GM23338 (cell line): ENCODE measurements at regions not wholly inside any gene's neighbourhood (a gene's known extent, or its start where the extent isn't known, plus 50 kb on each side); places are given as distances from the start of the nearest gene placed in this dataset.

Experiments used
- CREB1 ChIP-seq: fragments of 250-450 bp; sonication (Bioruptor Pico); IDR thresholded peaks from 2 replicates; pipeline ENCODE4 v1.5.0; 2020; ENCODE audit warnings: low read depth, mild to moderate bottlenecking, moderate library complexity
- EZH2 ChIP-seq: fragments of 200-600 bp; sonication (generic); IDR thresholded peaks from one replicate; pipeline ENCODE4 v1.8.0; 2017; ENCODE audit warnings: antibody characterized with exemption, mild to moderate bottlenecking, low read depth; ENCODE audit not compliant: unreplicated experiment
- EZH2phosphoT487 ChIP-seq: fragments of 200-600 bp; sonication (generic); IDR thresholded peaks from one replicate; pipeline ENCODE4 v1.8.1; 2018; ENCODE audit warnings: antibody characterized with exemption; ENCODE audit not compliant: unreplicated experiment
- JUNB ChIP-seq: IDR thresholded peaks from one replicate; pipeline ENCODE4 v1.6.1; 2016; ENCODE audit warnings: antibody characterized with exemption; ENCODE audit not compliant: unreplicated experiment
- POLR2AphosphoS5 ChIP-seq: IDR thresholded peaks from 2 replicates; pipeline ENCODE4 v1.6.1; 2016; ENCODE audit warnings: antibody characterized with exemption, low read depth
- ZNF331 ChIP-seq: fragments of 250-450 bp; sonication (Bioruptor Pico); IDR thresholded peaks from 2 replicates; pipeline ENCODE4 v1.5.0; 2020; ENCODE audit warnings: low read depth, mild to moderate bottlenecking, moderate library complexity
- TF ChIP-seq, protein P1 (sequence below), 2 experiments: fragments of 200-600 bp in 1 of 2; sonication (generic) in 1 of 2; conservative IDR thresholded peaks; 2 replicates each; pipeline versions ENCODE4 v1.5.1 to v1.6.1; 2016 to 2017; ENCODE audit warnings: antibody characterized with exemption in 2 of 2, low read depth in 2 of 2, mild to moderate bottlenecking in 2 of 2, moderate library complexity in 1 of 2
- TF ChIP-seq, protein P2 (sequence below): IDR thresholded peaks from one replicate; pipeline ENCODE4 v1.6.1; 2018; ENCODE audit warnings: antibody characterized with exemption; ENCODE audit not compliant: unreplicated experiment

DNA sequence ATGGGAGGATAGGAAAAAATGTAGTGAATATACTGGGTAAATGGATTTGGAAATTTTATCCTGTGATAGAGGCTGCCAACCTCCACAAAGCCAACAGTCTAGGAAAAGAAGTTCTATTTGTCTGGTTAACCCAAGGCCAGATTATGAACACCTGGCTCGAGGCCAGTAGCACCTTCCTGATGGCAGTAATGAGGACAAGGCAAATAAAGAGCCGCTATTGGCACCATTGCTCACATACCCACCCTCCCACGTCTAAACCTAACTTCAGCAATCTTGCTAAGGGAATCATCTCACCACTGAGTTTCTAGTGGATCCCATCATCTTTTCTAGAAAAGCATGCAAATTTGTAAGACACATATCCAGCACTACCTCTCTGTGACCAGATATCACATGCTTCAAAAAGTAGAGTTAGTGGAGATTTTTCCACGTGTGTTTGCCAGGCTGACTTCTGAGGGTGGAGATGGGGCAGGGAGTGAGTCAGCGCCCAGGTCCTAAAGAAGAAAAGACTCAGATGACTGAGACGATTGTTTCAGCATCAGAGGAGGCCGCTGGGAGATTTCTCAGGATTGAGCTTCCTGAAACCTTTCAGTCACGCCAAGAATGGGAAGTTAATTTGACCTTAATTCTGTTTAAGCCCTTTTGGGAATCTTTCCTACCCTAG is 362.9 kb downstream of the EMP1 start:
- TF ChIP-seq, protein P1, sequence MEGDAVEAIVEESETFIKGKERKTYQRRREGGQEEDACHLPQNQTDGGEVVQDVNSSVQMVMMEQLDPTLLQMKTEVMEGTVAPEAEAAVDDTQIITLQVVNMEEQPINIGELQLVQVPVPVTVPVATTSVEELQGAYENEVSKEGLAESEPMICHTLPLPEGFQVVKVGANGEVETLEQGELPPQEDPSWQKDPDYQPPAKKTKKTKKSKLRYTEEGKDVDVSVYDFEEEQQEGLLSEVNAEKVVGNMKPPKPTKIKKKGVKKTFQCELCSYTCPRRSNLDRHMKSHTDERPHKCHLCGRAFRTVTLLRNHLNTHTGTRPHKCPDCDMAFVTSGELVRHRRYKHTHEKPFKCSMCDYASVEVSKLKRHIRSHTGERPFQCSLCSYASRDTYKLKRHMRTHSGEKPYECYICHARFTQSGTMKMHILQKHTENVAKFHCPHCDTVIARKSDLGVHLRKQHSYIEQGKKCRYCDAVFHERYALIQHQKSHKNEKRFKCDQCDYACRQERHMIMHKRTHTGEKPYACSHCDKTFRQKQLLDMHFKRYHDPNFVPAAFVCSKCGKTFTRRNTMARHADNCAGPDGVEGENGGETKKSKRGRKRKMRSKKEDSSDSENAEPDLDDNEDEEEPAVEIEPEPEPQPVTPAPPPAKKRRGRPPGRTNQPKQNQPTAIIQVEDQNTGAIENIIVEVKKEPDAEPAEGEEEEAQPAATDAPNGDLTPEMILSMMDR (conservative IDR thresholded peaks at IDR 0.05; ENCODE audit: low read depth in 2 of 2): no peak
- TF ChIP-seq EZH2 (no peak), CREB1 (no peak), EZH2phosphoT487 (no peak), POLR2AphosphoS5 (no peak), ZNF331 (CRISPR knock-in tag) (no peak), JUNB (no peak)
- TF ChIP-seq, protein P2, sequence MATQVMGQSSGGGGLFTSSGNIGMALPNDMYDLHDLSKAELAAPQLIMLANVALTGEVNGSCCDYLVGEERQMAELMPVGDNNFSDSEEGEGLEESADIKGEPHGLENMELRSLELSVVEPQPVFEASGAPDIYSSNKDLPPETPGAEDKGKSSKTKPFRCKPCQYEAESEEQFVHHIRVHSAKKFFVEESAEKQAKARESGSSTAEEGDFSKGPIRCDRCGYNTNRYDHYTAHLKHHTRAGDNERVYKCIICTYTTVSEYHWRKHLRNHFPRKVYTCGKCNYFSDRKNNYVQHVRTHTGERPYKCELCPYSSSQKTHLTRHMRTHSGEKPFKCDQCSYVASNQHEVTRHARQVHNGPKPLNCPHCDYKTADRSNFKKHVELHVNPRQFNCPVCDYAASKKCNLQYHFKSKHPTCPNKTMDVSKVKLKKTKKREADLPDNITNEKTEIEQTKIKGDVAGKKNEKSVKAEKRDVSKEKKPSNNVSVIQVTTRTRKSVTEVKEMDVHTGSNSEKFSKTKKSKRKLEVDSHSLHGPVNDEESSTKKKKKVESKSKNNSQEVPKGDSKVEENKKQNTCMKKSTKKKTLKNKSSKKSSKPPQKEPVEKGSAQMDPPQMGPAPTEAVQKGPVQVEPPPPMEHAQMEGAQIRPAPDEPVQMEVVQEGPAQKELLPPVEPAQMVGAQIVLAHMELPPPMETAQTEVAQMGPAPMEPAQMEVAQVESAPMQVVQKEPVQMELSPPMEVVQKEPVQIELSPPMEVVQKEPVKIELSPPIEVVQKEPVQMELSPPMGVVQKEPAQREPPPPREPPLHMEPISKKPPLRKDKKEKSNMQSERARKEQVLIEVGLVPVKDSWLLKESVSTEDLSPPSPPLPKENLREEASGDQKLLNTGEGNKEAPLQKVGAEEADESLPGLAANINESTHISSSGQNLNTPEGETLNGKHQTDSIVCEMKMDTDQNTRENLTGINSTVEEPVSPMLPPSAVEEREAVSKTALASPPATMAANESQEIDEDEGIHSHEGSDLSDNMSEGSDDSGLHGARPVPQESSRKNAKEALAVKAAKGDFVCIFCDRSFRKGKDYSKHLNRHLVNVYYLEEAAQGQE: no peak
